Glutamatergic neuron (in vitro differentiated cells): ENCODE measurements at regions not wholly inside any gene's neighbourhood (a gene's known extent, or its start where the extent isn't known, plus 50 kb on each side); places are given as distances from the start of the nearest gene placed in this dataset.

Experiments
- DNase-seq: peaks from one replicate; pipeline ENCODE4 v3.0.0; 2022
- H3K27ac Mint-ChIP-seq: one replicate; pipeline ENCODE4 v1.8.0; 2020; ENCODE audit warnings: mild to moderate bottlenecking, mixed read lengths, inconsistent platforms; ENCODE audit not compliant: unreplicated experiment
- H3K27me3 Mint-ChIP-seq: one replicate; pipeline ENCODE4 v1.8.0; 2020; ENCODE audit warnings: mild to moderate bottlenecking, moderate library complexity, mixed read lengths, inconsistent platforms; ENCODE audit not compliant: unreplicated experiment
- H3K36me3 Mint-ChIP-seq: one replicate; pipeline ENCODE4 v1.8.0; 2020; ENCODE audit warnings: mild to moderate bottlenecking, mixed read lengths, inconsistent platforms; ENCODE audit not compliant: unreplicated experiment
- H3K4me1 Mint-ChIP-seq: one replicate; pipeline ENCODE4 v1.8.0; 2020; ENCODE audit warnings: mild to moderate bottlenecking, low read depth, mixed read lengths, inconsistent platforms; ENCODE audit not compliant: unreplicated experiment
- H3K4me3 Mint-ChIP-seq: one replicate; pipeline ENCODE4 v1.8.0; 2020; ENCODE audit warnings: mild to moderate bottlenecking, mixed read lengths, inconsistent platforms; ENCODE audit not compliant: unreplicated experiment
- H3K9me3 Mint-ChIP-seq: one replicate; pipeline ENCODE4 v1.8.0; 2020; ENCODE audit warnings: mild to moderate bottlenecking, moderate library complexity, mixed read lengths, inconsistent platforms; ENCODE audit not compliant: unreplicated experiment
- CTCF ChIP-seq: fragments of 200-600 bp; sonication (generic); IDR thresholded peaks from one replicate; pipeline ENCODE4 v1.5.0; 2021; ENCODE audit not compliant: partially characterized antibody, unreplicated experiment

DNA sequence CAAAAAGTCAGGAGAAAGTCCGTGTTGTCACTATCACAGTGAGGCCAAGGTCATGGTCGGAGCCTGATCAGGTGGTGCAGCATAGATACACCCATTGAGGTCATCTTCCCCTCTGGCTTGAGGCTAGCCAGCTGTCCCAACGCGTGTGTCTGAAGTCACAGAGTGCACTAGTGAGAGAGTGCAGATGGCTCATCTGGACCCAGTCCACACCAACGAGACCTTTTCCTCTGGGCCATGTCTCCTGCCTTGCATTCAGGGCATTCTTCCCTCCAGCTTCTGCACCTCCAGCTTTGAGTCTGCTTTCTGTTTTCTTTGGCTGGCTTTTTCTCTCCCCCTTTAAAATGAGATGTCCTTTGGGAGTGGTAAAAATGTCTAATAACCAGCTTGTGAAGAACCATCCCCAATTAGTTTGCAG lies 146.9 kb downstream of the TDRD15 start:
- DNase-seq: no peak
- Mint-ChIP-seq H3K27me3 (peaks cover 4% of the 10 kb centered on the region), H3K27ac (no peak overlapping the region), H3K36me3 (no peaks in the 10 kb centered on the region), H3K4me3 (peak overlapping the region; percentile 40), H3K4me1 (peaks cover 48% of the 10 kb centered on the region), H3K9me3 (peaks cover 2% of the 10 kb centered on the region)
- no peak for TF ChIP-seq CTCF

DNA sequence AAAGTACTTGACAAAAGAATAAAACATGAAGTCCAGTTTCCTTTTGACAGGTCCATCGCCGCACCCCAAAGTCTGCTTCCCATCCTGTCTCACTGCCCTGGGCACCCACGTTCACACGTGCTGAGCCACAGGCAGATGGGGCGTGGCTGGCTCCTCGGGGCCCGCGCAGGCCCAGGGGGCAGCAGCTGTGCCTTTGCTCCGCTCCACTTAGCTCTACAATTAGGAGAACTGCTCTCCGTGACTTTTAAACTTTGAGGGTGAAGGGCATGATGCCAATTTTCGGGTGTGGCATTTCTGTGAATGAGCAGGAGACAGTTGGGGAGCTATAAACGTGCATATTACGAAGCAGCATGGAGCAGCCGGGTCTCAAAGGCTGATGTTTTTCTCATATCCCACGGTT lies 152.4 kb downstream of the TDRD15 start:
- DNase-seq: no peak
- no peak overlapping the region for H3K27ac Mint-ChIP-seq
- peaks cover 4% of the 10 kb centered on the region for H3K27me3 Mint-ChIP-seq
- H3K9me3 Mint-ChIP-seq: peaks cover 2% of the 10 kb centered on the region
- H3K4me3 Mint-ChIP-seq: no peak overlapping the region
- TF ChIP-seq CTCF: no peak
- peaks cover 13% of the 10 kb centered on the region for H3K4me1 Mint-ChIP-seq
- H3K36me3 Mint-ChIP-seq: no peaks in the 10 kb centered on the region

GRCh38 chr2:21277068-21278056 lies 153.6 kb downstream of the TDRD15 start:
- TF ChIP-seq CTCF: no peak
- Mint-ChIP-seq H3K27me3 (peaks cover 2% of the 10 kb centered on the region), H3K9me3 (peaks cover 2% of the 10 kb centered on the region), H3K27ac (no peak overlapping the region), H3K4me3 (no peak overlapping the region), H3K4me1 (peaks cover 12% of the 10 kb centered on the region), H3K36me3 (no peaks in the 10 kb centered on the region)
- no peak for DNase-seq

- H3K9me3 Mint-ChIP-seq: no peaks in the 10 kb centered on the region
- TF ChIP-seq CTCF: no peak
- no peak overlapping the region for H3K27ac Mint-ChIP-seq
- H3K4me1 Mint-ChIP-seq: peaks cover 11% of the 10 kb centered on the region
- no peak for DNase-seq
- H3K36me3 Mint-ChIP-seq: no peaks in the 10 kb centered on the region
- H3K4me3 Mint-ChIP-seq: no peak overlapping the region
- H3K27me3 Mint-ChIP-seq: no peaks in the 10 kb centered on the region
Observed at GRCh38 chr2:21279525-21279924, 155.8 kb downstream of the TDRD15 start.

GRCh38 chr2:21280793-21281192 lies 157.0 kb downstream of the TDRD15 start:
- no peak for TF ChIP-seq CTCF
- Mint-ChIP-seq H3K4me1 (peaks cover 6% of the 10 kb centered on the region), H3K9me3 (no peaks in the 10 kb centered on the region), H3K36me3 (no peaks in the 10 kb centered on the region), H3K27ac (no peak overlapping the region), H3K27me3 (no peaks in the 10 kb centered on the region), H3K4me3 (no peak overlapping the region)
- DNase-seq: no peak
